ENCODE measurements at regions not wholly inside any gene's neighbourhood (a gene's known extent, or its start where the extent isn't known, plus 50 kb on each side); places are given as distances from the start of the nearest gene placed in this dataset.

DNA sequence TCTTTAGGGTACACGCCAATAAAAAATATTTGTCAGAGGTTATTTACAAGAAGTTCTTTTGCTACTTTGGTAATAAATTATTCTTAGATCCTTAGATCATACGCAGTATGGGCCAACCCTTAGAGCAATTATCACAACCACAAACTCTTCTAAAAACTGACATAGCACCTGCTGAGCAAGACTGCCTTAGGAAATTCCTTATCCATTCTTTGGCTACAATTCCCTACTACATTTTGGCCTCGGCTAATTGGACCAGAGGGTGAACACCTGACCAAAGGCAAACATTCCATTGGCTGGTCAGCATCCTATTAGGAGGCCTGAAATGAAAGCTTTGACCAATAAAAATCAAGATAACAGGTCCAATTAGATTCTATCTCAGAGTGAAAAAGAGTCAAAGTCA, 147.6 kb upstream of the CCDC68 start:
- TF ChIP-seq, protein P1, sequence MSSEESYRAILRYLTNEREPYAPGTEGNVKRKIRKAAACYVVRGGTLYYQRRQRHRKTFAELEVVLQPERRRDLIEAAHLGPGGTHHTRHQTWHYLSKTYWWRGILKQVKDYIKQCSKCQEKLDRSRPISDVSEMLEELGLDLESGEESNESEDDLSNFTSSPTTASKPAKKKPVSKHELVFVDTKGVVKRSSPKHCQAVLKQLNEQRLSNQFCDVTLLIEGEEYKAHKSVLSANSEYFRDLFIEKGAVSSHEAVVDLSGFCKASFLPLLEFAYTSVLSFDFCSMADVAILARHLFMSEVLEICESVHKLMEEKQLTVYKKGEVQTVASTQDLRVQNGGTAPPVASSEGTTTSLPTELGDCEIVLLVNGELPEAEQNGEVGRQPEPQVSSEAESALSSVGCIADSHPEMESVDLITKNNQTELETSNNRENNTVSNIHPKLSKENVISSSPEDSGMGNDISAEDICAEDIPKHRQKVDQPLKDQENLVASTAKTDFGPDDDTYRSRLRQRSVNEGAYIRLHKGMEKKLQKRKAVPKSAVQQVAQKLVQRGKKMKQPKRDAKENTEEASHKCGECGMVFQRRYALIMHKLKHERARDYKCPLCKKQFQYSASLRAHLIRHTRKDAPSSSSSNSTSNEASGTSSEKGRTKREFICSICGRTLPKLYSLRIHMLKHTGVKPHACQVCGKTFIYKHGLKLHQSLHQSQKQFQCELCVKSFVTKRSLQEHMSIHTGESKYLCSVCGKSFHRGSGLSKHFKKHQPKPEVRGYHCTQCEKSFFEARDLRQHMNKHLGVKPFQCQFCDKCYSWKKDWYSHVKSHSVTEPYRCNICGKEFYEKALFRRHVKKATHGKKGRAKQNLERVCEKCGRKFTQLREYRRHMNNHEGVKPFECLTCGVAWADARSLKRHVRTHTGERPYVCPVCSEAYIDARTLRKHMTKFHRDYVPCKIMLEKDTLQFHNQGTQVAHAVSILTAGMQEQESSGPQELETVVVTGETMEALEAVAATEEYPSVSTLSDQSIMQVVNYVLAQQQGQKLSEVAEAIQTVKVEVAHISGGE (tag by site-specific recombination; conservative IDR thresholded peaks at IDR 0.05; ENCODE audit: low read depth), result no peak
- TF ChIP-seq MYNN (tag by site-specific recombination; IDR thresholded peaks at IDR 0.05; ENCODE audit: borderline replicate concordance), result no peak
- Histone ChIP-seq H3K4me3 (ENCODE audit: low read depth, low read length) (no peak overlapping the region), H3K9me3 (ENCODE audit: control insufficient read depth, insufficient read depth, low read depth, low read length) (no peaks in the 10 kb centered on the region), H3K4me1 (ENCODE audit: control insufficient read depth, insufficient read depth, low read length) (0 out of 2 replicates have a peak, but pooled peaks cover 3% of the 10 kb centered on the region), H3K27ac (ENCODE audit: extremely low read depth, low read depth, low read length) (no peak overlapping the region), H3K36me3 (ENCODE audit: control insufficient read depth in 2 of 2, insufficient read depth in 1 of 2, low read length in 2 of 2) (no peaks in the 10 kb centered on the region)
- POLR2A ChIA-PET, result no interaction called here
- CTCF ChIA-PET, result interaction anchor here (0.6 kb wide), 1 partner anchor 24 kb away, joined by 3 read pairs; no protein-coding TSS in a partner anchor

DNA sequence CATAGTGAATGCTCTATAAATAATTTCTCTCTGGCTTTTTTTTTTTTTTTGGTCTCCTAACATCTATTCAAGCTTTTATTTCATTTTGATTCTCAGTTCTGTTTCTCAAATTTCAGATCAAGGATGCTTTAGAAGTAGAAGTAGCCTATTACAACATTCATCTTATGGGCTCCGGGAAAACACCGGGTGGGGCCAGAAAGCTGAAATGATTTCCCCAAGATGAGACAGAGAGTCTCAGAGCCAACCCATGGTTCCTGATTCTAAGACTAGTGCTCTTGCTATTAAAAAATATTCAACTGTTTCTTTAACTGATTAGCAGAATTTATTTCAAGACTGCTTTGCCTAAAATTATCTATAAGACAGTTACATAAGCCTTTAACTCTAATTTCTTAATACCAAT, 147.2 kb upstream of the CCDC68 start:
- ChIA-PET CTCF (interaction anchor here (0.6 kb wide), 1 partner anchor 24 kb away, joined by 3 read pairs; no protein-coding TSS in a partner anchor), POLR2A (no interaction called here)
- Histone ChIP-seq H3K4me1 (ENCODE audit: control insufficient read depth, insufficient read depth, low read length) (0 out of 2 replicates have a peak, but pooled peaks cover 3% of the 10 kb centered on the region), H3K4me3 (ENCODE audit: low read depth, low read length) (no peak overlapping the region), H3K9me3 (ENCODE audit: control insufficient read depth, insufficient read depth, low read depth, low read length) (no peaks in the 10 kb centered on the region), H3K36me3 (ENCODE audit: control insufficient read depth in 2 of 2, insufficient read depth in 1 of 2, low read length in 2 of 2) (no peaks in the 10 kb centered on the region), H3K27ac (ENCODE audit: extremely low read depth, low read depth, low read length) (no peak overlapping the region)
- TF ChIP-seq ZNF155 (tag by site-specific recombination; IDR thresholded peaks at IDR 0.05) (no peak), ZNF133 (tag by site-specific recombination; IDR thresholded peaks at IDR 0.05) (no peak), ZNF121 (tag by site-specific recombination; IDR thresholded peaks at IDR 0.05) (no peak), ZNF776 (tag by site-specific recombination; IDR thresholded peaks at IDR 0.05; ENCODE audit: borderline replicate concordance) (no peak), ZNF302 (tag by site-specific recombination; IDR thresholded peaks at IDR 0.05; ENCODE audit: low read depth) (no peak), ZNF473 (tag by site-specific recombination; IDR thresholded peaks at IDR 0.05) (no peak), ZSCAN16 (tag by site-specific recombination; IDR thresholded peaks at IDR 0.05) (no peak), ZNF19 (tag by site-specific recombination; IDR thresholded peaks at IDR 0.05; ENCODE audit: low read depth) (no peak), ZNF169 (tag by site-specific recombination; IDR thresholded peaks at IDR 0.05) (no peak), ZSCAN23 (tag by site-specific recombination; IDR thresholded peaks at IDR 0.05) (no peak)
- TF ChIP-seq, protein P2, sequence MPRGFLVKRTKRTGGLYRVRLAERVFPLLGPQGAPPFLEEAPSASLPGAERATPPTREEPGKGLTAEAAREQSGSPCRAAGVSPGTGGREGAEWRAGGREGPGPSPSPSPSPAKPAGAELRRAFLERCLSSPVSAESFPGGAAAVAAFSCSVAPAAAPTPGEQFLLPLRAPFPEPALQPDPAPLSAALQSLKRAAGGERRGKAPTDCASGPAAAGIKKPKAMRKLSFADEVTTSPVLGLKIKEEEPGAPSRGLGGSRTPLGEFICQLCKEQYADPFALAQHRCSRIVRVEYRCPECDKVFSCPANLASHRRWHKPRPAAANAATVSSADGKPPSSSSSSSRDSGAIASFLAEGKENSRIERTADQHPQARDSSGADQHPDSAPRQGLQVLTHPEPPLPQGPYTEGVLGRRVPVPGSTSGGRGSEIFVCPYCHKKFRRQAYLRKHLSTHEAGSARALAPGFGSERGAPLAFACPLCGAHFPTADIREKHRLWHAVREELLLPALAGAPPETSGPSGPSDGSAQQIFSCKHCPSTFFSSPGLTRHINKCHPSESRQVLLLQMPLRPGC (tag by site-specific recombination; IDR thresholded peaks at IDR 0.05), result no peak
- TF ChIP-seq, protein P3, sequence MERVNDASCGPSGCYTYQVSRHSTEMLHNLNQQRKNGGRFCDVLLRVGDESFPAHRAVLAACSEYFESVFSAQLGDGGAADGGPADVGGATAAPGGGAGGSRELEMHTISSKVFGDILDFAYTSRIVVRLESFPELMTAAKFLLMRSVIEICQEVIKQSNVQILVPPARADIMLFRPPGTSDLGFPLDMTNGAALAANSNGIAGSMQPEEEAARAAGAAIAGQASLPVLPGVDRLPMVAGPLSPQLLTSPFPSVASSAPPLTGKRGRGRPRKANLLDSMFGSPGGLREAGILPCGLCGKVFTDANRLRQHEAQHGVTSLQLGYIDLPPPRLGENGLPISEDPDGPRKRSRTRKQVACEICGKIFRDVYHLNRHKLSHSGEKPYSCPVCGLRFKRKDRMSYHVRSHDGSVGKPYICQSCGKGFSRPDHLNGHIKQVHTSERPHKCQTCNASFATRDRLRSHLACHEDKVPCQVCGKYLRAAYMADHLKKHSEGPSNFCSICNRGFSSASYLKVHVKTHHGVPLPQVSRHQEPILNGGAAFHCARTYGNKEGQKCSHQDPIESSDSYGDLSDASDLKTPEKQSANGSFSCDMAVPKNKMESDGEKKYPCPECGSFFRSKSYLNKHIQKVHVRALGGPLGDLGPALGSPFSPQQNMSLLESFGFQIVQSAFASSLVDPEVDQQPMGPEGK (tag by site-specific recombination; IDR thresholded peaks at IDR 0.05), result no peak
- TF ChIP-seq, protein P4, sequence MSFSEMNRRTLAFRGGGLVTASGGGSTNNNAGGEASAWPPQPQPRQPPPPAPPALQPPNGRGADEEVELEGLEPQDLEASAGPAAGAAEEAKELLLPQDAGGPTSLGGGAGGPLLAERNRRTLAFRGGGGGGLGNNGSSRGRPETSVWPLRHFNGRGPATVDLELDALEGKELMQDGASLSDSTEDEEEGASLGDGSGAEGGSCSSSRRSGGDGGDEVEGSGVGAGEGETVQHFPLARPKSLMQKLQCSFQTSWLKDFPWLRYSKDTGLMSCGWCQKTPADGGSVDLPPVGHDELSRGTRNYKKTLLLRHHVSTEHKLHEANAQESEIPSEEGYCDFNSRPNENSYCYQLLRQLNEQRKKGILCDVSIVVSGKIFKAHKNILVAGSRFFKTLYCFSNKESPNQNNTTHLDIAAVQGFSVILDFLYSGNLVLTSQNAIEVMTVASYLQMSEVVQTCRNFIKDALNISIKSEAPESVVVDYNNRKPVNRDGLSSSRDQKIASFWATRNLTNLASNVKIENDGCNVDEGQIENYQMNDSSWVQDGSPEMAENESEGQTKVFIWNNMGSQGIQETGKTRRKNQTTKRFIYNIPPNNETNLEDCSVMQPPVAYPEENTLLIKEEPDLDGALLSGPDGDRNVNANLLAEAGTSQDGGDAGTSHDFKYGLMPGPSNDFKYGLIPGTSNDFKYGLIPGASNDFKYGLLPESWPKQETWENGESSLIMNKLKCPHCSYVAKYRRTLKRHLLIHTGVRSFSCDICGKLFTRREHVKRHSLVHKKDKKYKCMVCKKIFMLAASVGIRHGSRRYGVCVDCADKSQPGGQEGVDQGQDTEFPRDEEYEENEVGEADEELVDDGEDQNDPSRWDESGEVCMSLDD (tag by site-specific recombination; IDR thresholded peaks at IDR 0.05), result no peak
- TF ChIP-seq, protein P5, sequence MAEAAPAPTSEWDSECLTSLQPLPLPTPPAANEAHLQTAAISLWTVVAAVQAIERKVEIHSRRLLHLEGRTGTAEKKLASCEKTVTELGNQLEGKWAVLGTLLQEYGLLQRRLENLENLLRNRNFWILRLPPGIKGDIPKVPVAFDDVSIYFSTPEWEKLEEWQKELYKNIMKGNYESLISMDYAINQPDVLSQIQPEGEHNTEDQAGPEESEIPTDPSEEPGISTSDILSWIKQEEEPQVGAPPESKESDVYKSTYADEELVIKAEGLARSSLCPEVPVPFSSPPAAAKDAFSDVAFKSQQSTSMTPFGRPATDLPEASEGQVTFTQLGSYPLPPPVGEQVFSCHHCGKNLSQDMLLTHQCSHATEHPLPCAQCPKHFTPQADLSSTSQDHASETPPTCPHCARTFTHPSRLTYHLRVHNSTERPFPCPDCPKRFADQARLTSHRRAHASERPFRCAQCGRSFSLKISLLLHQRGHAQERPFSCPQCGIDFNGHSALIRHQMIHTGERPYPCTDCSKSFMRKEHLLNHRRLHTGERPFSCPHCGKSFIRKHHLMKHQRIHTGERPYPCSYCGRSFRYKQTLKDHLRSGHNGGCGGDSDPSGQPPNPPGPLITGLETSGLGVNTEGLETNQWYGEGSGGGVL (tag by site-specific recombination; IDR thresholded peaks at IDR 0.05), result no peak
- TF ChIP-seq, protein P6, sequence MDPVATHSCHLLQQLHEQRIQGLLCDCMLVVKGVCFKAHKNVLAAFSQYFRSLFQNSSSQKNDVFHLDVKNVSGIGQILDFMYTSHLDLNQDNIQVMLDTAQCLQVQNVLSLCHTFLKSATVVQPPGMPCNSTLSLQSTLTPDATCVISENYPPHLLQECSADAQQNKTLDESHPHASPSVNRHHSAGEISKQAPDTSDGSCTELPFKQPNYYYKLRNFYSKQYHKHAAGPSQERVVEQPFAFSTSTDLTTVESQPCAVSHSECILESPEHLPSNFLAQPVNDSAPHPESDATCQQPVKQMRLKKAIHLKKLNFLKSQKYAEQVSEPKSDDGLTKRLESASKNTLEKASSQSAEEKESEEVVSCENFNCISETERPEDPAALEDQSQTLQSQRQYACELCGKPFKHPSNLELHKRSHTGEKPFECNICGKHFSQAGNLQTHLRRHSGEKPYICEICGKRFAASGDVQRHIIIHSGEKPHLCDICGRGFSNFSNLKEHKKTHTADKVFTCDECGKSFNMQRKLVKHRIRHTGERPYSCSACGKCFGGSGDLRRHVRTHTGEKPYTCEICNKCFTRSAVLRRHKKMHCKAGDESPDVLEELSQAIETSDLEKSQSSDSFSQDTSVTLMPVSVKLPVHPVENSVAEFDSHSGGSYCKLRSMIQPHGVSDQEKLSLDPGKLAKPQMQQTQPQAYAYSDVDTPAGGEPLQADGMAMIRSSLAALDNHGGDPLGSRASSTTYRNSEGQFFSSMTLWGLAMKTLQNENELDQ (tag by site-specific recombination; IDR thresholded peaks at IDR 0.05; ENCODE audit: low read depth), result no peak
- TF ChIP-seq, protein P7, sequence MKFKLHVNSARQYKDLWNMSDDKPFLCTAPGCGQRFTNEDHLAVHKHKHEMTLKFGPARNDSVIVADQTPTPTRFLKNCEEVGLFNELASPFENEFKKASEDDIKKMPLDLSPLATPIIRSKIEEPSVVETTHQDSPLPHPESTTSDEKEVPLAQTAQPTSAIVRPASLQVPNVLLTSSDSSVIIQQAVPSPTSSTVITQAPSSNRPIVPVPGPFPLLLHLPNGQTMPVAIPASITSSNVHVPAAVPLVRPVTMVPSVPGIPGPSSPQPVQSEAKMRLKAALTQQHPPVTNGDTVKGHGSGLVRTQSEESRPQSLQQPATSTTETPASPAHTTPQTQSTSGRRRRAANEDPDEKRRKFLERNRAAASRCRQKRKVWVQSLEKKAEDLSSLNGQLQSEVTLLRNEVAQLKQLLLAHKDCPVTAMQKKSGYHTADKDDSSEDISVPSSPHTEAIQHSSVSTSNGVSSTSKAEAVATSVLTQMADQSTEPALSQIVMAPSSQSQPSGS (tag by site-specific recombination; IDR thresholded peaks at IDR 0.05; ENCODE audit: low read depth), result no peak

All from HEK293 (cell line).